ENCODE measurements at regions not wholly inside any gene's neighbourhood (a gene's known extent, or its start where the extent isn't known, plus 50 kb on each side); places are given as distances from the start of the nearest gene placed in this dataset.
A peak's percentile ranks its signal among the peaks of the same experiment; 100 is the strongest.

DNA sequence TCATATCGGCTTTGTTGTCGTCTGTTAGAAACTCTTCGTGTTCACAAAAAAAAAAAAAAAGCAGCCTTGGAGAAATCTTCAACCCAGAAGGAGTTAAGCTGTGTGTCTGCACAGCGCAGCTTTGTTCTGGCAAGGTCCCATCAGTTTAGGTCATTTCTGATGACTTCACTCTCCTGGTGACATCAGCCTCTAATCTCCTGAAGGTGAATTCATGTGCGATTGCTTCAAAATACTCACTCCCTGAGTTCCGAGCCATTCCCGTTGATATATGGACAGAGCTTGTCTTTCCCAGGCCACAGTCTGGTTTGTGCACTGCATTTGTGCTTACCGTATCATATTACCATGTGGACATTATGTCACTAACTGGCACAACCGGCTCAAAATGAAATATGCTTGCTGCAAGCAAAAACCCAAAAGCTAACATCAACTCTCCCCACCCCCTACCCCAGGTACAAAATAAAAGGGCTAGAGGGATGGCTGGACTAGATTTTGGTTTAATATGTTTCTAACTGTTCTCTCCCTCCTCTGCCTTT is 342.4 kb downstream of the KCNRG start:
- no peak for TF ChIP-seq EP300 (IDR thresholded peaks at IDR 0.05)
- TF ChIP-seq, protein P1, sequence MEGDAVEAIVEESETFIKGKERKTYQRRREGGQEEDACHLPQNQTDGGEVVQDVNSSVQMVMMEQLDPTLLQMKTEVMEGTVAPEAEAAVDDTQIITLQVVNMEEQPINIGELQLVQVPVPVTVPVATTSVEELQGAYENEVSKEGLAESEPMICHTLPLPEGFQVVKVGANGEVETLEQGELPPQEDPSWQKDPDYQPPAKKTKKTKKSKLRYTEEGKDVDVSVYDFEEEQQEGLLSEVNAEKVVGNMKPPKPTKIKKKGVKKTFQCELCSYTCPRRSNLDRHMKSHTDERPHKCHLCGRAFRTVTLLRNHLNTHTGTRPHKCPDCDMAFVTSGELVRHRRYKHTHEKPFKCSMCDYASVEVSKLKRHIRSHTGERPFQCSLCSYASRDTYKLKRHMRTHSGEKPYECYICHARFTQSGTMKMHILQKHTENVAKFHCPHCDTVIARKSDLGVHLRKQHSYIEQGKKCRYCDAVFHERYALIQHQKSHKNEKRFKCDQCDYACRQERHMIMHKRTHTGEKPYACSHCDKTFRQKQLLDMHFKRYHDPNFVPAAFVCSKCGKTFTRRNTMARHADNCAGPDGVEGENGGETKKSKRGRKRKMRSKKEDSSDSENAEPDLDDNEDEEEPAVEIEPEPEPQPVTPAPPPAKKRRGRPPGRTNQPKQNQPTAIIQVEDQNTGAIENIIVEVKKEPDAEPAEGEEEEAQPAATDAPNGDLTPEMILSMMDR (IDR thresholded peaks at IDR 0.05) = no peak
- TF ChIP-seq POLR2AphosphoS5 (IDR thresholded peaks at IDR 0.05) = peak in 1 of 3 donors; percentile 37
- no peak for TF ChIP-seq POLR2A (IDR thresholded peaks at IDR 0.05)
- 20 to 36% (median 28%) methylated on average over 9 of the region's 9 CpGs for WGBS, 5 donors
- intact Hi-C loops (cut with DNase I; ENCODE audit: low total_unique reads) = no loop called here
- no peak overlapping the region for H3K4me3 ChIP-seq
- H3K4me1 ChIP-seq = peaks cover 11 to 43% (median 22%) of the 10 kb centered on the region in 4 donors
- no peaks in the 10 kb centered on the region for H3K27me3 ChIP-seq
- no peaks in the 10 kb centered on the region for H3K9me3 ChIP-seq
- peak; percentile 58 to 90 for DNase-seq
- no peaks in the 10 kb centered on the region for H3K36me3 ChIP-seq
- H3K27ac ChIP-seq = peak overlapping the region; percentile 16 to 66 (median 59)

DNA sequence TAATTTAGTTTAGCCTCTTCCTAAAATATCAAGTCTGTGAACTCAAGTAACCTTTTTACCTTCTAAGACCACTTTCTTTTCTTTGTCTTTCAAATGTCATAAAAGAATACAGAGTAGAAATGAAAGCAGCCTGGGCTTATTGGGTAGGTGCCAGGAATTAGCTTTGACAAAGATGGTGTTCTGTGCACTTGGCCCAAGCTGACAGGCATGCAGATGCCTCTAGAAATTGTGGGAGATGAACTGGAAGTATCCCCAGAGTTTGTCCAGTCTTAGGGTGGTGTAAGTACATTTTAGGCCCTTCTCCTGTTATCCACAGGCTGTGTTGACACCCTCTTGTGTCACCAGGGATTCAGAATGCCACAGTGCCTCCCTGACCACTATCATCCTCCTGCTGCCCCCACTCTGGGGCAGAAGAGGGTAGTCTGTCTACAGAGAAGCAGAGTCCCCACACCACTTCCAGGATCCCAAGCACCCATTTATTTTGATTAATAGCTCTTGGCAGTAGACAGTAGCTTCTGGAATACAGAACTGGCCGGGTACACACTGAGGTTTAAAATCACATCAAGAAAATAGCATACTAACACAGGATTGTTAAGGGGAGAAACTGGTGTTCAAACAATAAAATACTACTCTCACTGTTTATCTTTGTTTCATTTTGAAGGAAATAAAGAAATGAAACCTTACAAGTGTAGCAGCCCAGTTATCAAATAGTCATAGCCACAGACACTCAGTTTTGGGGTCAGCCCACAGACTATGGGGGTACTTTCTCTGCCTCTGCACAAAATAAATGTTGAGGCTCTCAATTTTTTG is 343.2 kb downstream of the KCNRG start:
- H3K27ac ChIP-seq = peak overlapping the region in 4 of 5 donors; percentile 16 to 66 (median 60)
- intact Hi-C loops (cut with DNase I; ENCODE audit: low total_unique reads) = no loop called here

DNA sequence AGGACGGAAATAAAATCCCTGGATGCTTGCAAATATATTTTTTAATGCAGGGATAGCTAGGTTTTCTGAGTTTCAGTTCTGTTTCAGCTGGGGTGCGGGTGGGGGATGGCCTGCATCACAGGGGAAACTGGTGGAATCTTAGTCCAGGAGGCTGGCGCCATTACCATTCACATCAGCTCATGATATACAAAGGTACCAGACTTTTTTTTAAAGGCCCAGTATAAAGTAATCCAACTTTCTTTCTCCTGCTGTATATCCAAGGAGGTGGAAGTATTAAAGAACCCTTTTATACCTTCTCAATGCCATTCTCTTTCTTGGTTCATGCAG is 343.8 kb downstream of the KCNRG start:
- Histone ChIP-seq H3K4me1 (peaks cover 11 to 35% (median 22%) of the 10 kb centered on the region in 4 donors), H3K36me3 (no peaks in the 10 kb centered on the region), H3K27me3 (no peaks in the 10 kb centered on the region), H3K4me3 (no peak overlapping the region), H3K9me3 (no peaks in the 10 kb centered on the region), H3K27ac (no peak overlapping the region)
- TF ChIP-seq EP300 (IDR thresholded peaks at IDR 0.05) (no peak), POLR2AphosphoS5 (IDR thresholded peaks at IDR 0.05) (no peak), POLR2A (IDR thresholded peaks at IDR 0.05) (no peak)
- TF ChIP-seq, protein P1 (IDR thresholded peaks at IDR 0.05) = no peak
- 79 to 92% (median 90%) methylated on average over 3 of the region's 3 CpGs for WGBS, 5 donors
- no peak for DNase-seq
- intact Hi-C loops (cut with DNase I; ENCODE audit: low total_unique reads) = no loop called here

More for the DNA sequence above, 343.2 kb downstream of the KCNRG start:
- no peaks in the 10 kb centered on the region for H3K9me3 ChIP-seq
- peaks cover 11 to 41% (median 22%) of the 10 kb centered on the region in 4 donors for H3K4me1 ChIP-seq
- DNase-seq = peak in 1 of 2 donors; percentile 70
- no peaks in the 10 kb centered on the region for H3K27me3 ChIP-seq
- TF ChIP-seq, protein P1 (IDR thresholded peaks at IDR 0.05) = no peak
- TF ChIP-seq POLR2A (IDR thresholded peaks at IDR 0.05) (no peak), EP300 (IDR thresholded peaks at IDR 0.05) (no peak), POLR2AphosphoS5 (IDR thresholded peaks at IDR 0.05) (no peak)
- WGBS, 5 donors = 20 to 46% (median 32%) methylated on average over 1 of the region's 1 CpG
- H3K4me3 ChIP-seq = no peak overlapping the region
- no peaks in the 10 kb centered on the region for H3K36me3 ChIP-seq

DNA sequence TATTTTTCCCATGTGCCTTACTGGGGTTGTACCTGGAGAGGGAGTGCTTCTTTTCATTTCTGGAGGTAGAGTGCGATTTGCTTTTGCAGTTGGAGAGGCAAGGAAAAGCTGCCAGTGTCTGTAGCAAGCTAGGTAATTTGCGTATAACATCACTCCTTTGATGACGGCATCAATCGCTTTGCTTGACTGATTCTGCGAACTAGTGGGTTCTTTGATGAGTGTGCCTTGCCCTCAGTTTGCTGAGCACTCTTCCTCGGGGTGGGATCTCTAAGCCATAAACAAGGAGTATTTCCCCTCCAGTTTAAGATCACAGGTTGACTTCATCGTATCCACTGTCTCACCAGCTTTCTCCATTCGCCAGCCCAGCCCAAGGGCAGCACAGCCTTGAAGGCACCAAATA is 344.5 kb downstream of the KCNRG start:
- no peak overlapping the region for H3K27ac ChIP-seq
- H3K9me3 ChIP-seq = no peaks in the 10 kb centered on the region
- intact Hi-C loops (cut with DNase I; ENCODE audit: low total_unique reads) = no loop called here
- H3K4me3 ChIP-seq = no peak overlapping the region
- no peaks in the 10 kb centered on the region for H3K27me3 ChIP-seq
- DNase-seq = no peak
- TF ChIP-seq POLR2AphosphoS5 (IDR thresholded peaks at IDR 0.05) = no peak
- TF ChIP-seq, protein P1 (IDR thresholded peaks at IDR 0.05) = no peak
- TF ChIP-seq POLR2A (IDR thresholded peaks at IDR 0.05) = no peak
- H3K36me3 ChIP-seq = no peaks in the 10 kb centered on the region
- H3K4me1 ChIP-seq = peaks cover 11 to 34% (median 23%) of the 10 kb centered on the region in 4 donors
- WGBS, 5 donors = 87 to 92% (median 88%) methylated on average over 8 of the region's 8 CpGs
